ENCODE measurements at regions not wholly inside any gene's neighbourhood (a gene's known extent, or its start where the extent isn't known, plus 50 kb on each side); places are given as distances from the start of the nearest gene placed in this dataset.

DNA sequence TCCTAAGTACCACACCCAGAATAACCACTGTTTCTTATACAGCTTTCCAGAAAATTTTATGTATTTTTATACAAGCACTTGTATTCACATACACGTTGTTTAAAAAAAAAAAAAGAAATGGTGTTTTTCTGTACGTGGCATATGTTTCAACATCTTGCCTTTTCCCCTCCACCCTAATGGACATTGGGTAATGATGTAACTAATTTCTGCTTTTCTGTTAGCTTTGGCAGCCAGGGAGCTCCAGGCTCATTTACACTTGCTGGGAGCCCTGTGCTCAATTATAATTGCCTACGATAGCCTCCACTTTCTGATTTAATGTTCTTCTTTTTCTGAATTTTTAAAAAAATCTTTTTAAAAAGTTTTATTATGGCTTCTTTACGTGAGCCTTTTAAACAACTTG, 352.4 kb downstream of the UTRN start:
- no peak for TF ChIP-seq YY1 (IDR thresholded peaks at IDR 0.05; ENCODE audit: low read depth)
- no peak for TF ChIP-seq EP300 (IDR thresholded peaks at IDR 0.05; ENCODE audit: borderline replicate concordance)
- TF ChIP-seq TEAD4 (IDR thresholded peaks at IDR 0.05), result no peak
- TF ChIP-seq FOXM1 (IDR thresholded peaks at IDR 0.05; ENCODE audit: borderline replicate concordance, low read depth), result no peak
- TF ChIP-seq EGR1 (IDR thresholded peaks at IDR 0.05), result no peak
- no peak for TF ChIP-seq ZBTB7A (IDR thresholded peaks at IDR 0.05; ENCODE audit: low read depth)
- no peak for TF ChIP-seq USF1 (IDR thresholded peaks at IDR 0.05)
- no peak for TF ChIP-seq TCF12 (IDR thresholded peaks at IDR 0.05; ENCODE audit: low read depth)

GRCh38 chr6:144639654-144640053, 354.5 kb downstream of the UTRN start:
- TF ChIP-seq CREB1 (IDR thresholded peaks at IDR 0.05; ENCODE audit: low read depth) (no peak), USF1 (IDR thresholded peaks at IDR 0.05) (no peak), RAD21 (IDR thresholded peaks at IDR 0.05; ENCODE audit: low read depth) (no peak)
- TF ChIP-seq, protein P1, sequence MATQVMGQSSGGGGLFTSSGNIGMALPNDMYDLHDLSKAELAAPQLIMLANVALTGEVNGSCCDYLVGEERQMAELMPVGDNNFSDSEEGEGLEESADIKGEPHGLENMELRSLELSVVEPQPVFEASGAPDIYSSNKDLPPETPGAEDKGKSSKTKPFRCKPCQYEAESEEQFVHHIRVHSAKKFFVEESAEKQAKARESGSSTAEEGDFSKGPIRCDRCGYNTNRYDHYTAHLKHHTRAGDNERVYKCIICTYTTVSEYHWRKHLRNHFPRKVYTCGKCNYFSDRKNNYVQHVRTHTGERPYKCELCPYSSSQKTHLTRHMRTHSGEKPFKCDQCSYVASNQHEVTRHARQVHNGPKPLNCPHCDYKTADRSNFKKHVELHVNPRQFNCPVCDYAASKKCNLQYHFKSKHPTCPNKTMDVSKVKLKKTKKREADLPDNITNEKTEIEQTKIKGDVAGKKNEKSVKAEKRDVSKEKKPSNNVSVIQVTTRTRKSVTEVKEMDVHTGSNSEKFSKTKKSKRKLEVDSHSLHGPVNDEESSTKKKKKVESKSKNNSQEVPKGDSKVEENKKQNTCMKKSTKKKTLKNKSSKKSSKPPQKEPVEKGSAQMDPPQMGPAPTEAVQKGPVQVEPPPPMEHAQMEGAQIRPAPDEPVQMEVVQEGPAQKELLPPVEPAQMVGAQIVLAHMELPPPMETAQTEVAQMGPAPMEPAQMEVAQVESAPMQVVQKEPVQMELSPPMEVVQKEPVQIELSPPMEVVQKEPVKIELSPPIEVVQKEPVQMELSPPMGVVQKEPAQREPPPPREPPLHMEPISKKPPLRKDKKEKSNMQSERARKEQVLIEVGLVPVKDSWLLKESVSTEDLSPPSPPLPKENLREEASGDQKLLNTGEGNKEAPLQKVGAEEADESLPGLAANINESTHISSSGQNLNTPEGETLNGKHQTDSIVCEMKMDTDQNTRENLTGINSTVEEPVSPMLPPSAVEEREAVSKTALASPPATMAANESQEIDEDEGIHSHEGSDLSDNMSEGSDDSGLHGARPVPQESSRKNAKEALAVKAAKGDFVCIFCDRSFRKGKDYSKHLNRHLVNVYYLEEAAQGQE (IDR thresholded peaks at IDR 0.05; ENCODE audit: low read depth), result no peak

DNA sequence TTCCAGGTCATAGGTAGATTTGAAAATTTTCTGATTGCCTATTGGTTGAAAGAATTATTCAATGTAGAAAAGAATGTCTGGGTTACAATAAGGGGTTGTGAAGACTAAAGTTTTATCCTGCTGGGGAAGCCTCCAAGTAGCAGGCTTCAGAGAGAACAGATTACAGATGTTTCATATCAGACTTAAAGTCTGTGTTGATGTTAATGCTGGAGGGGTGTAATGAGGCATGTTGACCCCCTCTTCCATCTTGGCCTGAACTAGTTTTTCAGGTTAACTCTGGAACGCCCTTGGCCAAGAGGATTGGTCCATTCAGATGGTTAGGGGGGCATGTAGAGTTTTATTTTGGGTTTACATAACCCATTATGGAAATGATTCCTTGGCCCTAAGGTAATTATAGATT, 356.2 kb downstream of the UTRN start:
- TF ChIP-seq RAD21 (IDR thresholded peaks at IDR 0.05; ENCODE audit: low read depth) (no peak), ZBTB7A (IDR thresholded peaks at IDR 0.05; ENCODE audit: low read depth) (no peak), USF1 (IDR thresholded peaks at IDR 0.05) (no peak), YY1 (IDR thresholded peaks at IDR 0.05; ENCODE audit: low read depth) (no peak), CREB1 (IDR thresholded peaks at IDR 0.05; ENCODE audit: low read depth) (no peak), NFIC (IDR thresholded peaks at IDR 0.05) (no peak), TEAD4 (IDR thresholded peaks at IDR 0.05) (no peak), CEBPB (IDR thresholded peaks at IDR 0.05) (no peak), TAF1 (IDR thresholded peaks at IDR 0.05; ENCODE audit: low read depth) (no peak), TCF12 (IDR thresholded peaks at IDR 0.05; ENCODE audit: low read depth) (no peak)
- TF ChIP-seq, protein P1 (IDR thresholded peaks at IDR 0.05; ENCODE audit: low read depth), result no peak

DNA sequence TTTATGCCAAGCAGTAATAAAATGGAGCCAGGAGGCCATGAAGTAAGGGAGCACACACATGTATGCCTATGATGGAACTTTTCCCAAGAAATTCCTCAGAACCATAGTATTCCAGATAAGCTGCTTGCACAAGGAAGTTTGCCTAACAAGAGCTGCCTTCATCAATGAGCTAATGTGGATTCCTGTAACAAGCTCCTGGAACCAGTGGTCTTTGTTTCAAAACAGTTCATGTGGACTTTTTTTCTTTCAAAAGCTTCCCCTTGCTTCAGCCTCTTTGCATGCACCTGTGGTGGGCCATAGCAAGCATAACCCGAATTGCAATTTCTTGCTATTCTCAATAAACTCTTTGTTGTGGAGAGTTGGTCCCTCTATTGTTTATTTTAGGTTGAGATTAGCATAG, 359.6 kb downstream of the UTRN start:
- TF ChIP-seq MAX (IDR thresholded peaks at IDR 0.05) (no peak), RAD21 (IDR thresholded peaks at IDR 0.05; ENCODE audit: low read depth) (no peak), NFIC (IDR thresholded peaks at IDR 0.05) (no peak), TEAD4 (IDR thresholded peaks at IDR 0.05) (no peak), EGR1 (IDR thresholded peaks at IDR 0.05) (no peak), USF1 (IDR thresholded peaks at IDR 0.05) (no peak), EP300 (IDR thresholded peaks at IDR 0.05; ENCODE audit: borderline replicate concordance) (no peak), CREB1 (IDR thresholded peaks at IDR 0.05; ENCODE audit: low read depth) (no peak), CEBPB (IDR thresholded peaks at IDR 0.05) (no peak), TAF1 (IDR thresholded peaks at IDR 0.05; ENCODE audit: low read depth) (no peak), TCF12 (IDR thresholded peaks at IDR 0.05; ENCODE audit: low read depth) (no peak), FOXM1 (IDR thresholded peaks at IDR 0.05; ENCODE audit: borderline replicate concordance, low read depth) (no peak), YY1 (IDR thresholded peaks at IDR 0.05; ENCODE audit: low read depth) (no peak), ZBTB7A (IDR thresholded peaks at IDR 0.05; ENCODE audit: low read depth) (no peak)
- TF ChIP-seq, protein P1 (IDR thresholded peaks at IDR 0.05; ENCODE audit: low read depth), result no peak
